ENCODE measurements at regions not wholly inside any gene's neighbourhood (a gene's known extent, or its start where the extent isn't known, plus 50 kb on each side); places are given as distances from the start of the nearest gene placed in this dataset.
"Not testable (repeated sequence)": the region's sequence is repeated elsewhere in the genome, so short reads cannot be mapped to it uniquely, and the experiment has no call there.

GRCh38 chr5:12665772-12666171 is 761.5 kb upstream of the CTNND2 start:
- H3K4me2 ChIP-seq (ENCODE audit: insufficient read depth, low read length); DNase-seq; H3K4me1 ChIP-seq (ENCODE audit: insufficient read depth, low read length); H4K20me1 ChIP-seq (ENCODE audit: insufficient read depth, low read length); H2AFZ ChIP-seq (ENCODE audit: low read depth, low read length); H3K27ac ChIP-seq (ENCODE audit: low read length); H3K79me2 ChIP-seq (ENCODE audit: insufficient read depth, low read length); H3K9me3 ChIP-seq (ENCODE audit: insufficient read depth, low read length, severe bottlenecking); H3K9ac ChIP-seq (ENCODE audit: low read depth, low read length); ATAC-seq (ENCODE audit: insufficient read depth, low read depth); H3K36me3 ChIP-seq (ENCODE audit: insufficient read depth, low read length); H3K4me3 ChIP-seq (ENCODE audit: low read depth in 1 of 2, low read length in 2 of 2); H3K27me3 ChIP-seq (ENCODE audit: insufficient read depth, low read length, poor library complexity): not testable (repeated sequence)

- ATAC-seq (ENCODE audit: insufficient read depth, low read depth) (no peak), DNase-seq (no peak)
- Histone ChIP-seq H3K9me3 (ENCODE audit: insufficient read depth, low read length, severe bottlenecking) (no peaks in the 10 kb centered on the region), H3K9ac (ENCODE audit: low read depth, low read length) (no peak overlapping the region), H2AFZ (ENCODE audit: low read depth, low read length) (no peak overlapping the region), H3K4me3 (ENCODE audit: low read depth in 1 of 2, low read length in 2 of 2) (no peak overlapping the region), H4K20me1 (ENCODE audit: insufficient read depth, low read length) (no peaks in the 10 kb centered on the region), H3K4me2 (ENCODE audit: insufficient read depth, low read length) (no peak overlapping the region), H3K27ac (ENCODE audit: low read length) (no peak overlapping the region), H3K27me3 (ENCODE audit: insufficient read depth, low read length, poor library complexity) (no peaks in the 10 kb centered on the region), H3K4me1 (ENCODE audit: insufficient read depth, low read length) (no peaks in the 10 kb centered on the region), H3K79me2 (ENCODE audit: insufficient read depth, low read length) (no peaks in the 10 kb centered on the region), H3K36me3 (ENCODE audit: insufficient read depth, low read length) (no peaks in the 10 kb centered on the region)
- TF ChIP-seq EZH2 (IDR thresholded peaks at IDR 0.05; ENCODE audit: borderline replicate concordance, low read depth, low read length, severe bottlenecking) (no peak), CTCF (IDR thresholded peaks at IDR 0.05; ENCODE audit: borderline replicate concordance, extremely low read depth, low read length, poor library complexity, severe bottlenecking) (no peak)
These were observed 758.5 kb upstream of the CTNND2 start for GRCh38 chr5:12662545-12663314.

- no peaks in the 10 kb centered on the region for H3K4me1 ChIP-seq (ENCODE audit: insufficient read depth, low read length)
- H3K79me2 ChIP-seq (ENCODE audit: insufficient read depth, low read length) = no peaks in the 10 kb centered on the region
- no peak overlapping the region for H2AFZ ChIP-seq (ENCODE audit: low read depth, low read length)
- no peak overlapping the region for H3K9ac ChIP-seq (ENCODE audit: low read depth, low read length)
- H3K4me2 ChIP-seq (ENCODE audit: insufficient read depth, low read length) = no peak overlapping the region
- ATAC-seq (ENCODE audit: insufficient read depth, low read depth) (no peak), DNase-seq (no peak)
- H3K36me3 ChIP-seq (ENCODE audit: insufficient read depth, low read length) = no peaks in the 10 kb centered on the region
- no peaks in the 10 kb centered on the region for H4K20me1 ChIP-seq (ENCODE audit: insufficient read depth, low read length)
- no peak overlapping the region for H3K27ac ChIP-seq (ENCODE audit: low read length)
- no peak overlapping the region for H3K4me3 ChIP-seq (ENCODE audit: low read depth in 1 of 2, low read length in 2 of 2)
- H3K9me3 ChIP-seq (ENCODE audit: insufficient read depth, low read length, severe bottlenecking) = no peaks in the 10 kb centered on the region
- H3K27me3 ChIP-seq (ENCODE audit: insufficient read depth, low read length, poor library complexity) = no peaks in the 10 kb centered on the region
- TF ChIP-seq CTCF (IDR thresholded peaks at IDR 0.05; ENCODE audit: borderline replicate concordance, extremely low read depth, low read length, poor library complexity, severe bottlenecking) (no peak), EZH2 (IDR thresholded peaks at IDR 0.05; ENCODE audit: borderline replicate concordance, low read depth, low read length, severe bottlenecking) (no peak)
These were observed 757.5 kb upstream of the CTNND2 start for GRCh38 chr5:12661617-12662370.

DNA sequence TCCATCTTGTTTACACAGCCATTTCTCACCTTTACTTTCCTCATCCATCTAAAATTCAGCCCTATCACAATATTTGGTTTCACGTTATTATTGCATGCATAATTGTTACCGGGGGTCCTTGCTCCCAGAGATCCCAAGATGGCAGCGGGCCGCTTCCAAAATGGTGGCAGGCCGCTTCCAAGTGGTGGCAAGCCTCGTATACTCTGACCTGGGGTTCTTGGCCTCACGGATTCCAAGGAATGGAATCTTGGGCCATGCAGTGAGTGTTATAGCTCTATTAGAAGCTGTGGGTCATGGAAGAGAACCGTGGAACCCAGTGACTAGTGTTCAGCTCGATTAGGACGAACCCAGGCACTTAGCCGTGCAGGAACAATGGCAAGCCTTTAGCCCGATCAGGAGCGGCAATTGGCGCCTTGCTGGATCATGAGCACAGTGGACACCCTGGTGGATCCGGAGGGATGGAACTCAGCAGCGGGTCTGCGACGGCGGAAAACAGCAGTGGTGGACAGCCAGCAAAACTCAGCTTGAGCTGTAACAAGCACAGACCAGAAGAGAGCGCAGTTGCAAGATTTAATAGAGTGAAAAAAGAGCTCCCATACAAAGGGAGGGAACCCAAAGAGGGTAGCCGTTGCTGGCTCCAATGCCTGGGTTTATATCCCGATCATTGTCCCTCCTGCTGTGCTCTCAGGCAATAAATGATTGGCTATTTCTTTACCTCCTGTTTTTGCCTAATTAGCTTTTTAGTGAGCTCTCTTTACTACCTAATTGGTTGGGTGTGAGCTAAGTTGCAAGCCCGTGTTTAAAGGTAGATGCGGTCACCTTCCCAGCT is 756.2 kb upstream of the CTNND2 start:
- DNase-seq; ATAC-seq (ENCODE audit: insufficient read depth, low read depth); H3K27me3 ChIP-seq (ENCODE audit: insufficient read depth, low read length, poor library complexity); H3K9me3 ChIP-seq (ENCODE audit: insufficient read depth, low read length, severe bottlenecking); H3K27ac ChIP-seq (ENCODE audit: low read length); H2AFZ ChIP-seq (ENCODE audit: low read depth, low read length); H3K4me3 ChIP-seq (ENCODE audit: low read depth in 1 of 2, low read length in 2 of 2); H3K36me3 ChIP-seq (ENCODE audit: insufficient read depth, low read length); H3K4me2 ChIP-seq (ENCODE audit: insufficient read depth, low read length); H3K9ac ChIP-seq (ENCODE audit: low read depth, low read length); H3K4me1 ChIP-seq (ENCODE audit: insufficient read depth, low read length); H4K20me1 ChIP-seq (ENCODE audit: insufficient read depth, low read length); H3K79me2 ChIP-seq (ENCODE audit: insufficient read depth, low read length): not testable (repeated sequence)
